NT2/D1 (cell line): ENCODE measurements at regions not wholly inside any gene's neighbourhood (a gene's known extent, or its start where the extent isn't known, plus 50 kb on each side); places are given as distances from the start of the nearest gene placed in this dataset.

Source experiments
- SUZ12 ChIP-seq: IDR thresholded peaks from 2 replicates; pipeline ENCODE4 v1.6.1; 2011; ENCODE audit not compliant: insufficient read length, insufficient read depth; ENCODE audit errors: extremely low read depth
- YY1 ChIP-seq: IDR thresholded peaks from 2 replicates; pipeline ENCODE4 v1.6.1; 2011; ENCODE audit not compliant: insufficient read length, insufficient read depth
- ZNF274 ChIP-seq: IDR thresholded peaks from 2 replicates; pipeline ENCODE4 v1.6.1; 2011; ENCODE audit warnings: mild to moderate bottlenecking, low read depth, low read length

DNA sequence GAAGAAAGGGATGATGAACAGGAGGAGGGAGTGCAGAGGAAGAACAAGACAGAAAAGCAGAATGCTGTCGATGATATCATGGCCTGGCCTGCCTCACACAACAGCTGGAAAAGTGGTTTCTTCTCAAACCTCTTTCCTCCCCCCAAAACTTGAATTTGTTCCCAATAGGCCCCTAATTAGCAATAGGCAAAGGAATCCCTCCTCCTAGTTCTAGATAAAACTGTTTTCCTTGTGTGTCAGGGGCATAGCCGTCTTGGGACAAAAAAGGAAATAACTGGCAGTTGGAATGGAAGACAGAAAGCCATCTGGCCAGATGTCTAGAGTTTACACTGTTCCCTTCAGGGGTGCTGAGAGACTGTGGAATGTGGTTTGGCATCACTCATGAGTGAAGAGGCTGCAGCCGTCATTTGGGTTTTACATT is 177.8 kb upstream of the C1QTNF7 start:
- TF ChIP-seq SUZ12 (no peak), ZNF274 (no peak), YY1 (no peak)
